Mesenchymal stem cell (in vitro differentiated cells and primary cell): ENCODE measurements at regions not wholly inside any gene's neighbourhood (a gene's known extent, or its start where the extent isn't known, plus 50 kb on each side); places are given as distances from the start of the nearest gene placed in this dataset.

Experiments
- DNase-seq: peaks from one replicate; pipeline ENCODE4 v3.0.0-alpha.2; 2013
- H2AFZ ChIP-seq: one replicate; pipeline ENCODE4 v1.6.1; 2013; ENCODE audit warnings: low read depth, mild to moderate bottlenecking, control low read depth, inconsistent platforms, low read length, moderate library complexity
- H2AK5ac ChIP-seq: 2 replicates; pipeline ENCODE4 v1.6.1; 2013; ENCODE audit warnings: low read length, moderate library complexity, mild to moderate bottlenecking, inconsistent platforms; ENCODE audit not compliant: severe bottlenecking
- H2BK120ac ChIP-seq: one replicate; pipeline ENCODE4 v1.6.1; 2013; ENCODE audit warnings: low read depth, mild to moderate bottlenecking, inconsistent platforms, low read length, moderate library complexity
- H2BK12ac ChIP-seq, 2 experiments: one replicate each; pipeline ENCODE4 v1.6.1; 2013; ENCODE audit warnings: inconsistent platforms in 2 of 2, low read length in 2 of 2, mild to moderate bottlenecking in 2 of 2, moderate library complexity in 2 of 2, control low read depth in 1 of 2
- H2BK15ac ChIP-seq: one replicate; pipeline ENCODE4 v1.6.1; 2013; ENCODE audit warnings: mild to moderate bottlenecking, low read depth, inconsistent platforms; ENCODE audit not compliant: poor library complexity, severe bottlenecking
- H2BK5ac ChIP-seq: 2 replicates; pipeline ENCODE4 v1.6.1; 2013; ENCODE audit warnings: low read depth, mild to moderate bottlenecking, low read length, control low read depth, inconsistent platforms; ENCODE audit not compliant: poor library complexity, severe bottlenecking
- H3K14ac ChIP-seq, 2 experiments: one replicate each; pipeline ENCODE4 v1.6.1; 2013; ENCODE audit warnings: inconsistent platforms in 2 of 2, low read length in 2 of 2, control low read depth in 1 of 2, mild to moderate bottlenecking in 1 of 2, moderate library complexity in 1 of 2
- H3K18ac ChIP-seq, 2 experiments: one replicate each; pipeline ENCODE4 v1.6.1; 2013; ENCODE audit warnings: inconsistent platforms in 2 of 2, low read length in 2 of 2, control low read depth in 1 of 2, low read depth in 1 of 2, mild to moderate bottlenecking in 1 of 2
- H3K23ac ChIP-seq, 2 experiments: one replicate each; pipeline ENCODE4 v1.6.1; 2013; ENCODE audit warnings: inconsistent platforms in 2 of 2, low read length in 2 of 2, mild to moderate bottlenecking in 2 of 2, moderate library complexity in 2 of 2, control low read depth in 1 of 2
- H3K27ac ChIP-seq: 2 replicates; pipeline ENCODE4 v1.5.1; 2013; ENCODE audit warnings: mild to moderate bottlenecking, moderate library complexity, low read length, control low read depth, inconsistent platforms; ENCODE audit not compliant: poor library complexity, severe bottlenecking
- H3K27me3 ChIP-seq, 2 experiments: 2 replicates each; pipeline versions ENCODE4 v1.6.1 to v1.7.0; 2013; ENCODE audit warnings: low read length in 2 of 2, mild to moderate bottlenecking in 2 of 2, moderate library complexity in 2 of 2, control low read depth in 1 of 2, inconsistent platforms in 1 of 2; ENCODE audit not compliant: control insufficient read depth in 1 of 2, insufficient read depth in 1 of 2
- H3K36me3 ChIP-seq, 2 experiments: 2 replicates each; pipeline versions ENCODE4 v1.6.1 to v1.7.0; 2013; ENCODE audit warnings: low read length in 2 of 2, control low read depth in 1 of 2, inconsistent platforms in 1 of 2, low read depth in 1 of 2, mild to moderate bottlenecking in 1 of 2; ENCODE audit not compliant: insufficient read depth in 2 of 2, control insufficient read depth in 1 of 2
- H3K4ac ChIP-seq, 2 experiments: one replicate each; pipeline ENCODE4 v1.6.1; 2013; ENCODE audit warnings: inconsistent platforms in 2 of 2, low read length in 2 of 2, mild to moderate bottlenecking in 2 of 2, moderate library complexity in 2 of 2, control low read depth in 1 of 2, low read depth in 1 of 2
- H3K4me1 ChIP-seq: 2 replicates; pipeline ENCODE4 v1.6.1; 2013; ENCODE audit warnings: low read depth, low read length, control low read depth; ENCODE audit not compliant: control insufficient read depth, insufficient read depth
- H3K4me2 ChIP-seq: 2 replicates; pipeline ENCODE4 v1.6.1; 2013; ENCODE audit warnings: low read length, mild to moderate bottlenecking, inconsistent platforms; ENCODE audit not compliant: poor library complexity, severe bottlenecking
- H3K4me3 ChIP-seq, 2 experiments: 2 replicates each; pipeline versions ENCODE4 v1.5.1 to v1.7.0; 2013; ENCODE audit warnings: low read length in 2 of 2, mild to moderate bottlenecking in 2 of 2, control low read depth in 1 of 2, low read depth in 1 of 2; ENCODE audit not compliant: insufficient read depth in 1 of 2
- H3K79me1 ChIP-seq: replicated peaks from 2 replicates; pipeline ENCODE4 v1.6.1; 2013; ENCODE audit warnings: mild to moderate bottlenecking, control low read depth, low read length, inconsistent platforms; ENCODE audit not compliant: poor library complexity, severe bottlenecking
- H3K9ac ChIP-seq: 2 replicates; pipeline ENCODE4 v1.7.0; 2013; ENCODE audit warnings: mild to moderate bottlenecking, low read length, moderate library complexity
- H3K9me3 ChIP-seq: 2 replicates; pipeline ENCODE4 v1.7.0; 2013; ENCODE audit warnings: mild to moderate bottlenecking, low read length; ENCODE audit not compliant: control insufficient read depth
- H4K8ac ChIP-seq: one replicate; pipeline ENCODE4 v1.6.1; 2013; ENCODE audit warnings: inconsistent platforms, mild to moderate bottlenecking, low read length, moderate library complexity
- H4K91ac ChIP-seq: one replicate; pipeline ENCODE4 v1.6.1; 2013; ENCODE audit warnings: mild to moderate bottlenecking, low read length, inconsistent platforms
- WGBS: methylation state at CpG from one replicate; pipeline ENCODE4 v1.1.7; 2013; ENCODE audit warnings: mixed read lengths; 5-methylcytosine and 5-hydroxymethylcytosine counted together

DNA sequence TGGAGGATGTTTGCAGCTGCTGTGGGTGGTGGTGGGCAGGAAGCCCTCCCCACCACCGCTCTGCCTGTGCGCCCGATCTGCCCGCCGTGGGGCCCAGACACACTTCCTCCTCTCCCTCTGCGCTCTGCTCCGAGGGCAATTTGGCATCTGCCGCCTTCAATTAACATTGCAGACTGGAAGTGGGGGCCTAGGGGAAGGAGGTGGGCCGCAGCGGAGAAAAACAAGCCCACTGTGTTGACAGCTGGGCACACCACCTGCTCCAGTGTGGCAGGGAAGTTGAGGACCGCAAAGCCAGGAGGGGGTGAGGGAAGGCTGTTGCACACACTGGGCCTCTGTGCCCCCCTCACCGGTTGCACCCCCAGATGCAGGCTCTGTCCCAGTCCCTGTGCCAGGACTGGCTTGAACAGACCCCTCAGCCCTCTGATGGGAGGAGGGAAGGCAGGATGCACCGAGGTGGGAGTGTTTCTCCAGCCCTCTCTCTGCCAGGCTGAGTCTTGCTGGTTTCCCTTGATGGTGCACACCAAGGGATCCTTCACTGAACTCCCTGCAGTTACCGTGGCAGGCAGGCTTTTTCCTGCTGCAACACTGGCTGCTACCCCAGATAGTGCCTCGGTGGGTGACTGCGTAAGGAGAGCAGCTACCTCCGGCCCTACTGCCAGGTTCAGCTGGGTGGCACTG lies 72.8 kb upstream of the MED9 start:
- Histone ChIP-seq H2AK5ac (no peak overlapping the region), H3K14ac (peak overlapping the region in 1 of 2 experiments; percentile 35), H4K8ac (no peak overlapping the region), H3K79me1 (no peaks in the 10 kb centered on the region), H3K9ac (no peak overlapping the region), H3K36me3 (no peaks in the 10 kb centered on the region), H3K4me1 (peaks cover 3% of the 10 kb centered on the region), H3K23ac (no peak overlapping the region), H3K9me3 (no peaks in the 10 kb centered on the region), H3K4ac (no peak overlapping the region), H2BK5ac (no peak overlapping the region), H2BK12ac (no peak overlapping the region), H2AFZ (no peak overlapping the region), H4K91ac (no peak overlapping the region), H2BK120ac (no peak overlapping the region), H3K18ac (no peak overlapping the region), H3K27ac (no peak overlapping the region), H2BK15ac (no peak overlapping the region), H3K27me3 (peaks cover 0 to 51% of the 10 kb centered on the region in 2 experiments), H3K4me3 (no peak overlapping the region), H3K4me2 (no peak overlapping the region)
- no peak for DNase-seq
- 87% methylated on average over 15 of the region's 17 CpGs for WGBS

- Histone ChIP-seq H3K27ac (no peak overlapping the region), H3K9me3 (no peaks in the 10 kb centered on the region), H3K79me1 (no peaks in the 10 kb centered on the region), H3K27me3 (peaks cover 3 to 55% of the 10 kb centered on the region in 2 experiments), H4K91ac (no peak overlapping the region), H3K14ac (no peak overlapping the region), H2BK15ac (no peak overlapping the region), H3K23ac (no peak overlapping the region), H3K4me2 (no peak overlapping the region), H3K9ac (no peak overlapping the region), H2BK12ac (no peak overlapping the region), H2BK120ac (no peak overlapping the region), H2BK5ac (no peak overlapping the region), H2AK5ac (no peak overlapping the region), H3K18ac (no peak overlapping the region), H3K4me1 (peaks cover 3% of the 10 kb centered on the region), H2AFZ (no peak overlapping the region), H3K4me3 (no peak overlapping the region), H3K36me3 (no peaks in the 10 kb centered on the region), H4K8ac (no peak overlapping the region), H3K4ac (no peak overlapping the region)
- no peak for DNase-seq
- 89% methylated on average over 2 of the region's 2 CpGs for WGBS
Measured at GRCh38 chr17:17405673-17406072, 71.1 kb upstream of the MED9 start.

DNA sequence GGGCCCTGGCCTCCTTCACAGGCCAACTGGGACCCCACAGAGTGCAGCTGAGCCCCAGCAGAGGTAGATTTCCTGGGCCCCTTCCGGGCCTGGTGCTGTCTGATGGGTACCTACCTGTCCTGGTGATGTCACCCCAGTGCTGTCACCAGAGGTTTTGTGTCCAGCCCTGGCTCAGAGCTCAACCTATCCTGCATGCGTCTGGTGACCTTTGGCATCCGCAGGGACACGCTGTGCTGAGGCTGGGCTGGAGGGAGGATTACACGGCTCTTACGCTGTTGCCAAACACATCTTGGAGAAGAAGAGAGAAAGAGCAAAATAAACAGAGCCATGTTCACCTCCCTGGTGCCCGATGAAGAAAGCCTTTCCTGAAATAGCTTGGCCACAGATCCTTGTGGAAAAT lies 70.6 kb upstream of the MED9 start:
- Histone ChIP-seq H4K8ac (no peak overlapping the region), H3K4ac (no peak overlapping the region)

GRCh38 chr17:17408236-17408794 lies 68.5 kb upstream of the MED9 start:
- H2BK15ac ChIP-seq = no peak overlapping the region
- 93% methylated on average over 2 of the region's 2 CpGs for WGBS

More for the DNA sequence above, 70.6 kb upstream of the MED9 start:
- H2AFZ ChIP-seq = no peak overlapping the region
- H3K9me3 ChIP-seq = no peaks in the 10 kb centered on the region
- H2BK5ac ChIP-seq = no peak overlapping the region
- H3K9ac ChIP-seq = no peak overlapping the region
- no peaks in the 10 kb centered on the region for H3K36me3 ChIP-seq
- H3K18ac ChIP-seq = no peak overlapping the region
- H3K4me2 ChIP-seq = no peak overlapping the region
- no peak overlapping the region for H2BK120ac ChIP-seq
- no peak overlapping the region for H3K23ac ChIP-seq
- peaks cover 3 to 55% of the 10 kb centered on the region in 2 experiments for H3K27me3 ChIP-seq
- H3K4me1 ChIP-seq = peaks cover 3% of the 10 kb centered on the region
- no peak for DNase-seq
- 90% methylated on average over 7 of the region's 7 CpGs for WGBS
- H3K14ac ChIP-seq = no peak overlapping the region
- H3K4me3 ChIP-seq = no peak overlapping the region
- H2BK15ac ChIP-seq = no peak overlapping the region
- H3K27ac ChIP-seq = no peak overlapping the region
- H2BK12ac ChIP-seq = no peak overlapping the region
- H4K91ac ChIP-seq = no peak overlapping the region
- H3K79me1 ChIP-seq = no peaks in the 10 kb centered on the region
- no peak overlapping the region for H2AK5ac ChIP-seq

More at GRCh38 chr17:17408236-17408794, 68.5 kb upstream of the MED9 start:
- Histone ChIP-seq H3K4me1 (no peaks in the 10 kb centered on the region), H3K4me3 (no peak overlapping the region), H2BK120ac (no peak overlapping the region), H3K18ac (no peak overlapping the region), H3K79me1 (no peaks in the 10 kb centered on the region), H2BK12ac (no peak overlapping the region), H3K36me3 (no peaks in the 10 kb centered on the region), H3K4me2 (no peak overlapping the region), H3K27me3 (peaks cover 3 to 51% of the 10 kb centered on the region in 2 experiments), H3K9ac (no peak overlapping the region), H3K27ac (no peak overlapping the region), H2AFZ (no peak overlapping the region), H3K14ac (no peak overlapping the region), H3K23ac (no peak overlapping the region), H4K8ac (no peak overlapping the region), H2AK5ac (no peak overlapping the region), H3K9me3 (no peaks in the 10 kb centered on the region), H4K91ac (no peak overlapping the region), H2BK5ac (no peak overlapping the region), H3K4ac (no peak overlapping the region)
- no peak for DNase-seq
